ENCODE measurements at regions not wholly inside any gene's neighbourhood (a gene's known extent, or its start where the extent isn't known, plus 50 kb on each side); places are given as distances from the start of the nearest gene placed in this dataset.

GRCh38 chr3:80350771-80351170 is 583.0 kb upstream of the ROBO1 start:
- TF ChIP-seq CTCF (IDR thresholded peaks at IDR 0.05) (no peak), POLR2A (IDR thresholded peaks at IDR 0.05) (no peak)
